AG08395 (cell line): ENCODE measurements at regions not wholly inside any gene's neighbourhood (a gene's known extent, or its start where the extent isn't known, plus 50 kb on each side); places are given as distances from the start of the nearest gene placed in this dataset.
A peak's percentile ranks its signal among the peaks of the same experiment; 100 is the strongest.

Experiments used
- DNase-seq: peaks from one replicate; pipeline ENCODE4 v3.0.0; 2012; ENCODE audit warnings: mixed read lengths, low spot score

GRCh38 chr2:204268971-204269370 lies 276.3 kb upstream of the PARD3B start:
- DNase-seq: no peak

- DNase-seq: no peak
Measured at GRCh38 chr2:204272089-204272488, 273.2 kb upstream of the PARD3B start.

- DNase-seq: no peak
Measured at GRCh38 chr2:204272610-204273287, 272.5 kb upstream of the PARD3B start.

GRCh38 chr2:204274429-204274828 lies 270.8 kb upstream of the PARD3B start:
- DNase-seq: no peak

- DNase-seq: no peak
Measured at GRCh38 chr2:204274991-204275390, 270.3 kb upstream of the PARD3B start.

GRCh38 chr2:204277226-204277625 lies 268.0 kb upstream of the PARD3B start:
- DNase-seq: no peak

- DNase-seq: no peak
Measured at GRCh38 chr2:204278454-204278853, 266.8 kb upstream of the PARD3B start.

- no peak for DNase-seq
Measured at GRCh38 chr2:204279819-204280218, 265.5 kb upstream of the PARD3B start.

GRCh38 chr2:204280262-204280668 lies 265.0 kb upstream of the PARD3B start:
- no peak for DNase-seq

GRCh38 chr2:204282081-204282480 lies 263.2 kb upstream of the PARD3B start:
- no peak for DNase-seq

- DNase-seq: no peak
Measured at GRCh38 chr2:204282525-204282924, 262.8 kb upstream of the PARD3B start.

- no peak for DNase-seq
Measured at GRCh38 chr2:204289066-204289465, 256.2 kb upstream of the PARD3B start.

- DNase-seq: no peak
Measured at GRCh38 chr2:204292439-204292838, 252.8 kb upstream of the PARD3B start.

GRCh38 chr2:204293884-204294747 lies 251.2 kb upstream of the PARD3B start:
- no peak for DNase-seq

GRCh38 chr2:204298404-204298803 lies 246.9 kb upstream of the PARD3B start:
- DNase-seq: no peak

GRCh38 chr2:204299766-204300165 lies 245.5 kb upstream of the PARD3B start:
- DNase-seq: peak; percentile 8

GRCh38 chr2:204306667-204307066 lies 238.6 kb upstream of the PARD3B start:
- no peak for DNase-seq

- no peak for DNase-seq
Measured at GRCh38 chr2:204312105-204312504, 233.2 kb upstream of the PARD3B start.

GRCh38 chr2:204313256-204313655 lies 232.0 kb upstream of the PARD3B start:
- no peak for DNase-seq

- DNase-seq: peak; percentile 18
Measured at GRCh38 chr2:204315236-204315662, 230.0 kb upstream of the PARD3B start.

GRCh38 chr2:204317640-204318039 lies 227.6 kb upstream of the PARD3B start:
- DNase-seq: no peak

- DNase-seq: no peak
Measured at GRCh38 chr2:204321027-204321800, 224.1 kb upstream of the PARD3B start.
